Kidney (tissue), 13 donors: ENCODE measurements at regions not wholly inside any gene's neighbourhood (a gene's known extent, or its start where the extent isn't known, plus 50 kb on each side); places are given as distances from the start of the nearest gene placed in this dataset.

ENCODE experiments used
- DNase-seq, 5 donors: peaks; one replicate each; pipeline ENCODE4 v3.0.0-alpha.2; 2013 to 2020
- FAIRE-seq: peaks from 2 replicates; lab custom pipeline; 2012; peaks lifted over from hg19 to GRCh38; lab: Jason Lieb, UNC
- H3K27ac ChIP-seq, 2 donors: one replicate each; pipeline ENCODE4 v1.7.0; 2013; ENCODE audit warnings: low read depth in 2 of 2, low read length in 2 of 2, inconsistent platforms in 1 of 2
- H3K27me3 ChIP-seq: one replicate; pipeline ENCODE4 v1.7.1; 2013; ENCODE audit warnings: low read length, inconsistent platforms; ENCODE audit not compliant: control insufficient read depth, insufficient read depth
- H3K36me3 ChIP-seq, 3 donors: one replicate each; pipeline versions ENCODE4 v1.7.0 to v1.7.1; 2013; ENCODE audit warnings: low read length in 3 of 3, control low read depth in 1 of 3, inconsistent platforms in 1 of 3; ENCODE audit not compliant: insufficient read depth in 3 of 3, control insufficient read depth in 2 of 3
- H3K4me1 ChIP-seq, 3 donors: one replicate each; pipeline versions ENCODE4 v1.7.0 to v1.7.1; 2013; ENCODE audit warnings: low read length in 3 of 3, inconsistent platforms in 1 of 3, low read depth in 1 of 3; ENCODE audit not compliant: control insufficient read depth in 2 of 3, insufficient read depth in 2 of 3
- H3K4me3 ChIP-seq, 3 donors: one replicate each; pipeline versions ENCODE4 v1.7.0 to v1.8.1; 2013; ENCODE audit warnings: low read length in 3 of 3, control low read depth in 1 of 3, inconsistent platforms in 1 of 3
- H3K9ac ChIP-seq, 3 donors: one replicate each; pipeline versions ENCODE4 v1.7.0 to v1.7.1; 2013; ENCODE audit warnings: low read length in 3 of 3, control low read depth in 1 of 3, inconsistent platforms in 1 of 3
- H3K9me3 ChIP-seq, 3 donors: one replicate each; pipeline versions ENCODE4 v1.7.0 to v1.7.1; 2013; ENCODE audit warnings: low read length in 3 of 3, control low read depth in 1 of 3, inconsistent platforms in 1 of 3; ENCODE audit not compliant: control insufficient read depth in 2 of 3, insufficient read depth in 1 of 3
- CTCF ChIP-seq: IDR thresholded peaks from 3 replicates; pipeline ENCODE4 v1.5.1; 2012; ENCODE audit warnings: mild to moderate bottlenecking, moderate library complexity, borderline replicate concordance; ENCODE audit not compliant: insufficient read depth; ENCODE audit errors: extremely low read depth
- intact Hi-C: fragments of 100-400 bp; cut with DNase I; formaldehyde crosslinking; loops from one replicate; pipeline ENCODE4 v1.11.1; 2022
- donor health status: control.
- donor health status: control.
- donor health status: control.
- donor health status: control.
- donor health status: control.
- donor health status: DM: yes; HTN: yes; CAD: no.
- donor health status: Normal renal cell carcinoma (clear cell type).

- Histone ChIP-seq H3K4me1 (no peaks in the 10 kb centered on the region), H3K27me3 (no peaks in the 10 kb centered on the region), H3K27ac (no peak overlapping the region), H3K9ac (no peak overlapping the region), H3K36me3 (no peaks in the 10 kb centered on the region), H3K4me3 (no peak overlapping the region), H3K9me3 (no peaks in the 10 kb centered on the region)
- DNase-seq (peak in 1 of 5 donors; percentile 5), FAIRE-seq (no peak)
- TF ChIP-seq CTCF: no peak
- intact Hi-C loops: no loop called here
These were observed 882.7 kb upstream of the PCDH10 start for GRCh38 chr4:132266374-132266773.

GRCh38 chr4:132267321-132267720 is 881.8 kb upstream of the PCDH10 start:
- Histone ChIP-seq H3K9ac (no peak overlapping the region), H3K4me3 (no peak overlapping the region), H3K27ac (no peak overlapping the region), H3K4me1 (no peaks in the 10 kb centered on the region), H3K9me3 (no peaks in the 10 kb centered on the region), H3K36me3 (no peaks in the 10 kb centered on the region), H3K27me3 (no peaks in the 10 kb centered on the region)
- DNase-seq (no peak), FAIRE-seq (no peak)
- intact Hi-C loops: no loop called here
- TF ChIP-seq CTCF: no peak

GRCh38 chr4:132269303-132269990 is 879.6 kb upstream of the PCDH10 start:
- no peaks in the 10 kb centered on the region for H3K9me3 ChIP-seq
- no peak overlapping the region for H3K27ac ChIP-seq
- TF ChIP-seq CTCF: no peak
- H3K9ac ChIP-seq: no peak overlapping the region
- H3K4me1 ChIP-seq: no peaks in the 10 kb centered on the region
- intact Hi-C loops: no loop called here
- H3K4me3 ChIP-seq: no peak overlapping the region
- H3K27me3 ChIP-seq: no peaks in the 10 kb centered on the region
- H3K36me3 ChIP-seq: no peaks in the 10 kb centered on the region
- DNase-seq: no peak
- FAIRE-seq: no peak

- no peak for TF ChIP-seq CTCF
- H3K4me3 ChIP-seq: no peak overlapping the region
- H3K27me3 ChIP-seq: no peaks in the 10 kb centered on the region
- FAIRE-seq (no peak), DNase-seq (no peak)
- H3K27ac ChIP-seq: no peak overlapping the region
- H3K4me1 ChIP-seq: no peaks in the 10 kb centered on the region
- no peaks in the 10 kb centered on the region for H3K9me3 ChIP-seq
- H3K36me3 ChIP-seq: no peaks in the 10 kb centered on the region
- intact Hi-C loops: no loop called here
- no peak overlapping the region for H3K9ac ChIP-seq
These were observed 873.4 kb upstream of the PCDH10 start for GRCh38 chr4:132275583-132276121.
